Endodermal cell (in vitro differentiated cells): ENCODE measurements at regions not wholly inside any gene's neighbourhood (a gene's known extent, or its start where the extent isn't known, plus 50 kb on each side); places are given as distances from the start of the nearest gene placed in this dataset.
"Not testable (repeated sequence)": the region's sequence is repeated elsewhere in the genome, so short reads cannot be mapped to it uniquely, and the experiment has no call there.

ENCODE experiments used
- DNase-seq: peaks from one replicate; pipeline ENCODE4 v3.0.0-alpha.2; 2017
- H3K27ac ChIP-seq: 2 replicates; pipeline ENCODE4 v1.5.1; 2013; ENCODE audit warnings: mild to moderate bottlenecking, low read depth, low read length, moderate library complexity
- H3K27me3 ChIP-seq: 2 replicates; pipeline ENCODE4 v1.6.1; 2013; ENCODE audit warnings: mild to moderate bottlenecking, low read length, moderate library complexity; ENCODE audit not compliant: insufficient read depth, control insufficient read depth, poor library complexity, severe bottlenecking
- H3K36me3 ChIP-seq: 2 replicates; pipeline ENCODE4 v1.7.0; 2013; ENCODE audit warnings: mild to moderate bottlenecking, low read length, moderate library complexity; ENCODE audit not compliant: control insufficient read depth, insufficient read depth
- H3K4me1 ChIP-seq: one replicate; pipeline ENCODE4 v1.7.0; 2013; ENCODE audit warnings: low read length; ENCODE audit not compliant: control insufficient read depth, insufficient read depth
- H3K4me3 ChIP-seq: 2 replicates; pipeline ENCODE4 v1.5.1; 2013; ENCODE audit warnings: mild to moderate bottlenecking, low read length, moderate library complexity
- H3K9ac ChIP-seq: 2 replicates; pipeline ENCODE4 v1.6.1; 2013; ENCODE audit warnings: mild to moderate bottlenecking, low read length, moderate library complexity; ENCODE audit not compliant: poor library complexity, severe bottlenecking; ENCODE audit errors: extremely low read depth
- H3K9me3 ChIP-seq: 2 replicates; pipeline ENCODE4 v1.6.1; 2013; ENCODE audit warnings: mild to moderate bottlenecking, low read length, moderate library complexity; ENCODE audit not compliant: control insufficient read depth
- H3K27ac Mint-ChIP-seq: 2 replicates; pipeline ENCODE4 v1.8.0; 2020; ENCODE audit warnings: mixed read lengths
- H3K27me3 Mint-ChIP-seq: 2 replicates; pipeline ENCODE4 v1.8.0; 2021; ENCODE audit warnings: mild to moderate bottlenecking, mixed read lengths; ENCODE audit not compliant: insufficient read depth
- H3K36me3 Mint-ChIP-seq: 2 replicates; pipeline ENCODE4 v1.8.0; 2020; ENCODE audit warnings: low read depth, mixed read lengths
- H3K4me1 Mint-ChIP-seq: 2 replicates; pipeline ENCODE4 v1.8.0; 2020; ENCODE audit warnings: mixed read lengths
- H3K4me3 Mint-ChIP-seq: 2 replicates; pipeline ENCODE4 v1.8.0; 2020; ENCODE audit warnings: mild to moderate bottlenecking, moderate library complexity, mixed read lengths
- H3K9me3 Mint-ChIP-seq: 2 replicates; pipeline ENCODE4 v1.8.0; 2020; ENCODE audit warnings: mild to moderate bottlenecking, mixed read lengths
- CTCF ChIP-seq: fragments of 200-600 bp; sonication (generic); conservative IDR thresholded peaks from 2 replicates; pipeline ENCODE4 v1.5.0; 2021; ENCODE audit warnings: antibody characterized with exemption, mild to moderate bottlenecking
- WGBS, 2 experiments: methylation state at CpG; one replicate each; pipeline versions ENCODE4 v1.1.5 to v1.1.7; 2013; ENCODE audit warnings: missing lambda C conversion rate in 2 of 2, mixed read lengths in 1 of 2; ENCODE audit not compliant: insufficient coverage in 1 of 2, insufficient read length in 1 of 2; 5-methylcytosine and 5-hydroxymethylcytosine counted together

DNA sequence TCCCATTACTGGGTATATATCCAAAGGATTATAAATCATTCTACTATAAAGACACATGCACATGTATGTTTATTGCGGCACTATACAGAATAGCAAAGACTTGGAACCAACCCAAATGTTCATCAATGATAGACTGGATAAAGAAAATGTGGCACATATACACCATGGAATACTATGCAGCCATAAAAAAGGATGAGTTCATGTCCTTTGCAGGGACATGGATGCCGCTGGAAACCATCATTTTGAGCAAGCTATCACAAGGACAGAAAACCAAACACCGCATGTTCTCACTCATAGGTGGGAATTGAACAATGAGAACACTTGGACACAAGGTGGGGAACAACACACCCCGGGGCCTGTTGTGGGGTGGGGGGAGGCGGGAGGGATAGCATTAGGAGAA, 57.0 kb upstream of the NEUROD1 start:
- not testable (repeated sequence) for H3K36me3 Mint-ChIP-seq

DNA sequence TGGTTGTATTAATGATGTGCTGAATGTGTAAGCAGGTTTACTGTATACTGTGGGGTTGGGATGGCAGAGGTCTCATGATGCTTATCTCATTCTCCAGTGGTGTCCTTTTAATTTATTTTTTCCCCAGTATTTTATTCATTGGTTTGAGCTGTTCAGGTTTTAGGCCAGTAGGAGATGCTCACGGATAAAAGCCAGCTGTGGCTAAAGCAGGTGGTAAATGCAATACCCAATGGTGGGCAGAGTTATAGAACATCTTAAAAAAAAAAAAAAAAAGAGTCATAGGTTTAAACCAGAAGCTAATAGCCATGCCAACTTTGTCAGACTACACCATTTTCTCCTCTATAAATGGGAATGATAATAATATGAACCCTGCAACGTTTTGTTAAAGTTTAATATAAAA, 57.8 kb upstream of the NEUROD1 start:
- H3K9me3 Mint-ChIP-seq, result peaks cover 7% of the 10 kb centered on the region
- peak; percentile 66 for TF ChIP-seq CTCF
- no peak overlapping the region for H3K4me3 ChIP-seq
- no peak overlapping the region for H3K27ac ChIP-seq
- H3K9ac ChIP-seq, result no peak overlapping the region
- peaks cover 4% of the 10 kb centered on the region for H3K4me1 Mint-ChIP-seq
- H3K4me3 Mint-ChIP-seq, result no peak overlapping the region
- H3K4me1 ChIP-seq, result no peaks in the 10 kb centered on the region
- WGBS, 2 experiments, result 14% methylated on average over 1 of the region's 2 CpGs; no CpG with 5 or more reads in 1 of the 2 experiments
- no peak overlapping the region for H3K27ac Mint-ChIP-seq
- H3K36me3 Mint-ChIP-seq, result no peaks in the 10 kb centered on the region
- no peaks in the 10 kb centered on the region for H3K36me3 ChIP-seq
- DNase-seq, result peak; percentile 50
- no peaks in the 10 kb centered on the region for H3K27me3 ChIP-seq
- peaks cover 11% of the 10 kb centered on the region for H3K27me3 Mint-ChIP-seq
- H3K9me3 ChIP-seq, result no peaks in the 10 kb centered on the region

More for the DNA sequence above, 57.0 kb upstream of the NEUROD1 start:
- DNase-seq, H3K27ac ChIP-seq, H3K27me3 ChIP-seq, H3K4me1 ChIP-seq, H3K4me1 Mint-ChIP-seq, H3K9me3 ChIP-seq, H3K9me3 Mint-ChIP-seq, H3K27ac Mint-ChIP-seq, H3K9ac ChIP-seq, H3K36me3 ChIP-seq, H3K4me3 Mint-ChIP-seq, H3K4me3 ChIP-seq: not testable (repeated sequence)
- WGBS, 2 experiments, result 71 to 100% methylated on average over 1 to 5 of the region's 5 CpGs
- peaks cover 11% of the 10 kb centered on the region for H3K27me3 Mint-ChIP-seq

DNA sequence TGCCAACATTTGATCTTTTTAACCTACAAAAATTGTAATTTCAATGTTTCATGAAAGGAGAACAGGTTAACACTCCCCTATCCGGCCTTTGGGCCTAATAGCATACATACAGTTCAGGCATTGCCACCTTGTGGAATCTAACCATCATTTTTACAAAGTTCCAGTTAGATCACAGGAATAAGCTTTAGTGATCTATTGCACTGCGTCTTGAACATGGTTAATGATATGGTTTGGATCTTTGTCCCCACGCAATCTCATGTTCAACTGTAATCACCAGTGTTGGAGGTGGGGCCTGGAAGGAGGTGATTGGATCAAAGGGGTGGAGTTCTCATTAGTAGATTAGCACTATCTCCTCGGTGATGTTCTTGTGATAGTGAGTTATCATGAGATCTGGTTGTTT, 58.2 kb upstream of the NEUROD1 start:
- WGBS, 2 experiments, result 80% methylated on average over 3 to 4 of the region's 4 CpGs
- H3K9me3 ChIP-seq, result no peaks in the 10 kb centered on the region
- no peaks in the 10 kb centered on the region for H3K36me3 ChIP-seq
- H3K36me3 Mint-ChIP-seq, result no peaks in the 10 kb centered on the region
- no peak for TF ChIP-seq CTCF
- DNase-seq, result no peak
- H3K4me3 Mint-ChIP-seq, result no peak overlapping the region
- H3K4me1 ChIP-seq, result no peaks in the 10 kb centered on the region
- H3K27me3 ChIP-seq, result no peaks in the 10 kb centered on the region
- H3K27ac ChIP-seq, result no peak overlapping the region
- peaks cover 11% of the 10 kb centered on the region for H3K27me3 Mint-ChIP-seq
- no peak overlapping the region for H3K27ac Mint-ChIP-seq
- peaks cover 7% of the 10 kb centered on the region for H3K9me3 Mint-ChIP-seq
- H3K4me3 ChIP-seq, result no peak overlapping the region
- H3K4me1 Mint-ChIP-seq, result peaks cover 4% of the 10 kb centered on the region
- H3K9ac ChIP-seq, result no peak overlapping the region

- WGBS, 2 experiments, result 80 to 93% methylated on average over 1 of the region's 1 CpG
- Histone ChIP-seq H3K36me3 (no peaks in the 10 kb centered on the region), H3K27me3 (no peaks in the 10 kb centered on the region), H3K9ac (no peak overlapping the region), H3K9me3 (no peaks in the 10 kb centered on the region), H3K4me3 (no peak overlapping the region), H3K4me1 (no peaks in the 10 kb centered on the region), H3K27ac (no peak overlapping the region)
- H3K27ac Mint-ChIP-seq, result no peak overlapping the region
- no peak overlapping the region for H3K4me3 Mint-ChIP-seq
- H3K4me1 Mint-ChIP-seq, result peaks cover 4% of the 10 kb centered on the region
- TF ChIP-seq CTCF, result no peak
- no peaks in the 10 kb centered on the region for H3K27me3 Mint-ChIP-seq
- H3K36me3 Mint-ChIP-seq, result no peaks in the 10 kb centered on the region
- peaks cover 3% of the 10 kb centered on the region for H3K9me3 Mint-ChIP-seq
- DNase-seq, result no peak
Measured at GRCh38 chr2:181741756-181742155, 61.4 kb upstream of the NEUROD1 start.
